HEK293T (cell line): ENCODE measurements at regions not wholly inside any gene's neighbourhood (a gene's known extent, or its start where the extent isn't known, plus 50 kb on each side); places are given as distances from the start of the nearest gene placed in this dataset.

Experiments
- CTCF ChIA-PET: fragments of 350-600 bp; formaldehyde crosslinking; extraction: SDS; loops from one replicate; lab custom pipeline; 2021; ENCODE audit warnings: antibody characterized with exemption, inconsistent platforms; lab: Yijun Ruan, JAX
- POLR2A ChIA-PET: fragments of 350-600 bp; formaldehyde crosslinking; extraction: SDS; loops from one replicate; lab custom pipeline; 2020; ENCODE audit warnings: antibody characterized with exemption, inconsistent platforms; lab: Yijun Ruan, JAX
- DNase-seq: peaks from one replicate; pipeline ENCODE4 v3.0.0; 2012; ENCODE audit warnings: mixed read lengths; ENCODE audit errors: extremely low spot score
- ARNT ChIP-seq: fragments of 450-650 bp; IDR thresholded peaks from 2 replicates; pipeline ENCODE4 v1.6.1; 2017; ENCODE audit warnings: mild to moderate bottlenecking
- BHLHE40 ChIP-seq: fragments of 450-650 bp; IDR thresholded peaks from 2 replicates; pipeline ENCODE4 v1.6.1; 2016; ENCODE audit warnings: mild to moderate bottlenecking, moderate library complexity, borderline replicate concordance
- CTBP1 ChIP-seq: fragments of 450-650 bp; IDR thresholded peaks from 2 replicates; pipeline ENCODE4 v1.6.1; 2016; ENCODE audit warnings: borderline replicate concordance
- ELF4 ChIP-seq: fragments of 450-650 bp; IDR thresholded peaks from 2 replicates; pipeline ENCODE4 v1.6.1; 2017; ENCODE audit warnings: antibody characterized with exemption
- FOXA1 ChIP-seq: fragments of 450-650 bp; IDR thresholded peaks from 2 replicates; pipeline ENCODE4 v1.6.1; 2016; ENCODE audit warnings: mild to moderate bottlenecking
- FOXK2 ChIP-seq: fragments of 450-650 bp; IDR thresholded peaks from 2 replicates; pipeline ENCODE4 v1.6.1; 2016; ENCODE audit warnings: mild to moderate bottlenecking
- FOXM1 ChIP-seq: fragments of 450-650 bp; IDR thresholded peaks from 2 replicates; pipeline ENCODE4 v1.6.1; 2017; ENCODE audit warnings: mild to moderate bottlenecking, borderline replicate concordance
- HDGF ChIP-seq: fragments of 450-650 bp; IDR thresholded peaks from 2 replicates; pipeline ENCODE4 v1.6.1; 2017; ENCODE audit warnings: antibody characterized with exemption, borderline replicate concordance
- L3MBTL2 ChIP-seq: fragments of 450-650 bp; conservative IDR thresholded peaks from 2 replicates; pipeline ENCODE4 v1.6.1; 2016; ENCODE audit warnings: mild to moderate bottlenecking
- LEF1 ChIP-seq: fragments of 450-650 bp; IDR thresholded peaks from 2 replicates; pipeline ENCODE4 v1.6.1; 2017; ENCODE audit warnings: mild to moderate bottlenecking, borderline replicate concordance
- NFRKB ChIP-seq: fragments of 450-650 bp; IDR thresholded peaks from 2 replicates; pipeline ENCODE4 v1.6.1; 2016; ENCODE audit warnings: mild to moderate bottlenecking, moderate library complexity
- PKNOX1 ChIP-seq: fragments of 450-650 bp; IDR thresholded peaks from 2 replicates; pipeline ENCODE4 v1.6.1; 2016
- SP1 ChIP-seq: fragments of 450-650 bp; IDR thresholded peaks from 2 replicates; pipeline ENCODE4 v1.6.1; 2017
- SUZ12 ChIP-seq: fragments of 450-650 bp; IDR thresholded peaks from 2 replicates; pipeline ENCODE4 v1.6.1; 2016; ENCODE audit warnings: mild to moderate bottlenecking
- TARDBP ChIP-seq: fragments of 450-650 bp; IDR thresholded peaks from 2 replicates; pipeline ENCODE4 v1.6.1; 2016
- ZNF384 ChIP-seq: fragments of 450-650 bp; IDR thresholded peaks from 2 replicates; pipeline ENCODE4 v1.6.1; 2016

- TF ChIP-seq ZNF384, result no peak
- ChIA-PET CTCF (no interaction called here), POLR2A (no interaction called here)
- no peak for DNase-seq
These were observed 504.3 kb downstream of the AGTPBP1 start for GRCh38 chr9:85237478-85237877.

GRCh38 chr9:85230081-85230480, 511.7 kb downstream of the AGTPBP1 start:
- DNase-seq, result no peak
- ChIA-PET CTCF (no interaction called here), POLR2A (no interaction called here)
- TF ChIP-seq TARDBP, result no peak
- no peak for TF ChIP-seq L3MBTL2
- TF ChIP-seq ELF4, result no peak
- no peak for TF ChIP-seq LEF1
- TF ChIP-seq HDGF, result no peak
- no peak for TF ChIP-seq CTBP1
- no peak for TF ChIP-seq FOXM1

- ChIA-PET CTCF (interaction anchor here (0.6 kb wide), 1 partner anchor 559 kb away, joined by 3 read pairs; no protein-coding TSS in a partner anchor), POLR2A (no interaction called here)
- TF ChIP-seq TARDBP (no peak), BHLHE40 (no peak), ELF4 (no peak), PKNOX1 (no peak)
- DNase-seq, result no peak
These were observed 513.5 kb downstream of the AGTPBP1 start for GRCh38 chr9:85228111-85228855.

- POLR2A ChIA-PET, result no interaction called here
These were observed 516.6 kb downstream of the AGTPBP1 start for GRCh38 chr9:85225180-85225579.

GRCh38 chr9:85224729-85225128, 517.0 kb downstream of the AGTPBP1 start:
- DNase-seq, result no peak
- ChIA-PET CTCF (no interaction called here), POLR2A (no interaction called here)
- TF ChIP-seq L3MBTL2 (no peak), FOXK2 (no peak), ZNF384 (no peak), LEF1 (no peak), FOXM1 (no peak), PKNOX1 (no peak), FOXA1 (no peak), SP1 (no peak), ARNT (no peak), CTBP1 (no peak), TARDBP (no peak), NFRKB (no peak), ELF4 (no peak), BHLHE40 (no peak), HDGF (no peak), SUZ12 (no peak)

More at GRCh38 chr9:85225180-85225579, 516.6 kb downstream of the AGTPBP1 start:
- CTCF ChIA-PET, result no interaction called here
- no peak for TF ChIP-seq FOXM1
- no peak for TF ChIP-seq ELF4
- TF ChIP-seq SP1, result no peak
- no peak for TF ChIP-seq TARDBP
- TF ChIP-seq PKNOX1, result no peak
- no peak for TF ChIP-seq ZNF384
- no peak for TF ChIP-seq BHLHE40
- TF ChIP-seq FOXA1, result no peak
- no peak for TF ChIP-seq L3MBTL2
- TF ChIP-seq HDGF, result no peak
- no peak for TF ChIP-seq LEF1
- TF ChIP-seq SUZ12, result no peak
- TF ChIP-seq FOXK2, result no peak
- no peak for TF ChIP-seq ARNT
- TF ChIP-seq CTBP1, result no peak
- no peak for TF ChIP-seq NFRKB
- DNase-seq, result no peak

GRCh38 chr9:85224301-85224700, 517.5 kb downstream of the AGTPBP1 start:
- ChIA-PET POLR2A (no interaction called here), CTCF (no interaction called here)
- TF ChIP-seq FOXM1 (no peak), FOXK2 (no peak), ARNT (no peak), FOXA1 (no peak)
- no peak for DNase-seq

GRCh38 chr9:85223506-85224125, 518.1 kb downstream of the AGTPBP1 start:
- ChIA-PET POLR2A (no interaction called here), CTCF (no interaction called here)
- DNase-seq, result no peak
- TF ChIP-seq LEF1 (no peak), L3MBTL2 (no peak), SP1 (no peak), SUZ12 (no peak), ZNF384 (no peak), NFRKB (no peak), PKNOX1 (no peak), FOXA1 (no peak), FOXM1 (no peak), FOXK2 (no peak), CTBP1 (no peak), HDGF (no peak), ARNT (no peak), ELF4 (no peak), TARDBP (no peak), BHLHE40 (no peak)
